Osteocyte (in vitro differentiated cells): ENCODE measurements at regions not wholly inside any gene's neighbourhood (a gene's known extent, or its start where the extent isn't known, plus 50 kb on each side); places are given as distances from the start of the nearest gene placed in this dataset.

ENCODE experiments used
- DNase-seq: peaks from one replicate; pipeline ENCODE4 v3.0.0; 2021; ENCODE audit warnings: mixed read lengths; ENCODE audit not compliant: unreplicated experiment; ENCODE audit errors: extremely low spot score
- H3K27ac Mint-ChIP-seq: one replicate; pipeline ENCODE4 v1.8.0; 2021; ENCODE audit warnings: mild to moderate bottlenecking, mixed read lengths; ENCODE audit not compliant: unreplicated experiment
- H3K27me3 Mint-ChIP-seq: one replicate; pipeline ENCODE4 v1.8.0; 2021; ENCODE audit warnings: mixed read lengths; ENCODE audit not compliant: unreplicated experiment
- H3K36me3 Mint-ChIP-seq: one replicate; pipeline ENCODE4 v1.8.0; 2021; ENCODE audit warnings: mixed read lengths; ENCODE audit not compliant: unreplicated experiment
- H3K4me1 Mint-ChIP-seq: one replicate; pipeline ENCODE4 v1.8.0; 2021; ENCODE audit warnings: mixed read lengths; ENCODE audit not compliant: unreplicated experiment
- H3K4me3 Mint-ChIP-seq: one replicate; pipeline ENCODE4 v1.8.0; 2021; ENCODE audit warnings: mild to moderate bottlenecking, moderate library complexity, mixed read lengths; ENCODE audit not compliant: unreplicated experiment
- H3K9me3 Mint-ChIP-seq: one replicate; pipeline ENCODE4 v1.8.0; 2021; ENCODE audit warnings: mixed read lengths; ENCODE audit not compliant: unreplicated experiment
- CTCF ChIP-seq: fragments of 200-600 bp; sonication (generic); IDR thresholded peaks from 2 replicates; pipeline ENCODE4 v1.5.0; 2021; ENCODE audit warnings: antibody characterized with exemption, mild to moderate bottlenecking, moderate library complexity

DNA sequence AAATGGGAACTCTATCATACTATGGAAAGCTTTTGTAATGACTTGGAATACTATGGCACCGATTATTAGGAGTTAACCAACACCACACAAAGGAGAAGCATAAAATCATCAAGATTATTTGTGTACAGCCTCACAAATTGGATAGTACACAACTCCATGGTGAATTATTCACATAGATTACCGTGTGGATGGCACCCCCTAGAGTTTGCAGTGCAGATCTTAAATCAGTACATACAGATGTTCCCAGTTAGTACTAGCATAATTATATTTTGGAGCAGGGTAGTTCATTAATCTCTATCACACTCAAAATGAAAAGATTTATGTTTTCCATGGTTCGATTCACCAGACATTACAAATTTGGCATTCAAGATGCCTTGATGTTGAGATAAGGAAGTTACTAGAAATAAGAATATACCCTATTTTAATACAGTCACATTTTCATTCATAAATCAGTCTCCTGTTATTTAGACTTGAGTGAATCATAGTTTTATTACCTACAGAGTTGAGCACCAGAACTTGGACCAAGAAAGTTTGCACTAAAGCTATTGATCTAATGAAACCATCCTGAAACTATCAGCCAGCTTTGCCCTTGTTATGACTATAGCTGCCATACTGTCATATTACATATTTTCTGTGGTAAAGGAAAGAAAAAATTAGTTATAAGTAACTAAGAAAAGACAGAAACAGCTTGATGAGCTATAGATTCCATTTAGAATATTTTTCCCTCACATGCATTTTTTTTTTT is 531.8 kb downstream of the GLUD2 start:
- TF ChIP-seq CTCF = peak; percentile 61
- DNase-seq = no peak
- H3K27me3 Mint-ChIP-seq = peaks cover 4% of the 10 kb centered on the region
- no peaks in the 10 kb centered on the region for H3K4me1 Mint-ChIP-seq
- no peaks in the 10 kb centered on the region for H3K36me3 Mint-ChIP-seq
- no peak overlapping the region for H3K27ac Mint-ChIP-seq
- H3K9me3 Mint-ChIP-seq = no peaks in the 10 kb centered on the region
- no peak overlapping the region for H3K4me3 Mint-ChIP-seq

- Mint-ChIP-seq H3K27ac (no peak overlapping the region), H3K4me1 (no peaks in the 10 kb centered on the region), H3K36me3 (no peaks in the 10 kb centered on the region), H3K27me3 (peaks cover 7% of the 10 kb centered on the region), H3K9me3 (no peaks in the 10 kb centered on the region), H3K4me3 (no peak overlapping the region)
- TF ChIP-seq CTCF = no peak
- DNase-seq = no peak
These were observed 534.5 kb downstream of the GLUD2 start for GRCh38 chrX:121581885-121582284.

DNA sequence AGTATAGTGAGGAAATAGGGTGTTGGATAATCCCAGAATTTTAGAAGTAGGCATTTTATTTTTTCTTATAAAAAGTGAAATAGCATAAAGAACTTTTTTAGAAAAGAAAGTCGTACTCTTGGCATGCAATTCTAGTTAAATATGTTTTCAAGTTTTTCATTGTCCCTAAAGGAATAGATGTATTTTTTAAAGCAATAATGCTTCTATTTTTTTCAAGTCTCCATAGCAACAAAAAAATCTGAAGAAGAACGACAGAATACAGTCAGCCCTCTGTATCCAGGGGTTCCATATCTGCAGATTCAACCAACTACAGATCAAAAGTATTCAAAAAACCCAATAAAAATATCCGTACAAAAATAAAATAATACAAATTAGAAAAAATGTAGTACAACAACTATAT is 538.2 kb downstream of the GLUD2 start:
- DNase-seq = no peak
- Mint-ChIP-seq H3K9me3 (no peaks in the 10 kb centered on the region), H3K27ac (no peak overlapping the region), H3K4me3 (no peak overlapping the region), H3K4me1 (no peaks in the 10 kb centered on the region), H3K36me3 (no peaks in the 10 kb centered on the region), H3K27me3 (peaks cover 5% of the 10 kb centered on the region)
- no peak for TF ChIP-seq CTCF

DNA sequence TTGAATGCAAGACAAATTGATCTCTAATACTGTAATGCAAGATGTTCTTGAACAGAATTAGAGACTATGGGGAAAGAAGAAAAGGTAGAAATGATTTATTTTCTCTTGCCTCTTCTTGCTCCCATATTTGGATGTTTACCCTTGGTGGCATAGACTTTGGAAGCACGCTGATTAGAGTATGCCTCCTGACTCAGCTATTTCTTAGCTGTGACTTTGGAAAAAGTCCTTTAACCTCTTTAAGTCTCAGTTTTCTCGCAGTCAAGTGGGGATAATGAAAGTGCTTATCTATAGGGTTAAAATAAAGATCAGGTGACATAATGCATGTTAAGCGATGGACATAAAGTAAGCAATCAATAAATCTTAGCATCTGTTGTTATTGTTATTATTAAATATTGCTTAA is 545.5 kb downstream of the GLUD2 start:
- Mint-ChIP-seq H3K36me3 (no peaks in the 10 kb centered on the region), H3K27me3 (no peaks in the 10 kb centered on the region), H3K9me3 (no peaks in the 10 kb centered on the region), H3K4me3 (no peak overlapping the region), H3K27ac (no peak overlapping the region), H3K4me1 (no peaks in the 10 kb centered on the region)
- DNase-seq = no peak
- no peak for TF ChIP-seq CTCF

- no peaks in the 10 kb centered on the region for H3K4me1 Mint-ChIP-seq
- no peak overlapping the region for H3K27ac Mint-ChIP-seq
- DNase-seq = no peak
- no peaks in the 10 kb centered on the region for H3K27me3 Mint-ChIP-seq
- no peak overlapping the region for H3K4me3 Mint-ChIP-seq
- H3K36me3 Mint-ChIP-seq = no peaks in the 10 kb centered on the region
- TF ChIP-seq CTCF = no peak
- H3K9me3 Mint-ChIP-seq = peaks cover 14% of the 10 kb centered on the region
These were observed 550.9 kb downstream of the GLUD2 start for GRCh38 chrX:121598356-121598755.
